ENCODE measurements at regions not wholly inside any gene's neighbourhood (a gene's known extent, or its start where the extent isn't known, plus 50 kb on each side); places are given as distances from the start of the nearest gene placed in this dataset.

DNA sequence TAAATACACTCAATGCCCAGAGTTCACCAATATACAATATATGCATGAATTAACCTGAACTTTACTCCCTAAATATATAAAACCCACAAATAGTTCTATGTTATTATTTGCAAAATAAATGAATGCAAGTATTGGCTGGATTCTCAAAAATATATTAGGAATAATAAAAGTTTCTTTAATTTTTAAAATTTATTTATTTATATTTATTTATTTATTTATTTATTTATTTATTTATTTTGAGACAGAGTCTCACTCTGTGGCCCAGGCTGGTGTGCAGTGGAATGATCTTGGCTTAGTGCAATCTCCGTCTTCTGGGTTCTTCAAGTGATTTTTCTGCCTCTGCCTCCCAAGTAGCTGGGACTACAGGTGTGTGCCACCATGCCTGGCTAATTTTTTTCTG lies 88.7 kb upstream of the TMEFF2 start:
- no peak overlapping the region for H3K9ac ChIP-seq (ENCODE audit: control insufficient read depth, insufficient read depth, low read length)
- ChIA-PET POLR2A (no interaction called here), SMC1A (ENCODE audit: uncharacterized antibody, unreplicated experiment) (no interaction called here), RAD21 (ENCODE audit: unreplicated experiment) (no interaction called here), CTCF (no interaction called here)
- BruUV-seq (replicated peaks): no TSS peak
- TF ChIP-seq, protein P1, sequence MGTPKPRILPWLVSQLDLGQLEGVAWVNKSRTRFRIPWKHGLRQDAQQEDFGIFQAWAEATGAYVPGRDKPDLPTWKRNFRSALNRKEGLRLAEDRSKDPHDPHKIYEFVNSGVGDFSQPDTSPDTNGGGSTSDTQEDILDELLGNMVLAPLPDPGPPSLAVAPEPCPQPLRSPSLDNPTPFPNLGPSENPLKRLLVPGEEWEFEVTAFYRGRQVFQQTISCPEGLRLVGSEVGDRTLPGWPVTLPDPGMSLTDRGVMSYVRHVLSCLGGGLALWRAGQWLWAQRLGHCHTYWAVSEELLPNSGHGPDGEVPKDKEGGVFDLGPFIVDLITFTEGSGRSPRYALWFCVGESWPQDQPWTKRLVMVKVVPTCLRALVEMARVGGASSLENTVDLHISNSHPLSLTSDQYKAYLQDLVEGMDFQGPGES (IDR thresholded peaks at IDR 0.05): no peak
- no peak for TF ChIP-seq MEF2A (IDR thresholded peaks at IDR 0.05; ENCODE audit: insufficient read depth, low read depth, low read length)
- TF ChIP-seq BACH1 (IDR thresholded peaks at IDR 0.05; ENCODE audit: borderline replicate concordance): no peak
- TF ChIP-seq, protein P2, sequence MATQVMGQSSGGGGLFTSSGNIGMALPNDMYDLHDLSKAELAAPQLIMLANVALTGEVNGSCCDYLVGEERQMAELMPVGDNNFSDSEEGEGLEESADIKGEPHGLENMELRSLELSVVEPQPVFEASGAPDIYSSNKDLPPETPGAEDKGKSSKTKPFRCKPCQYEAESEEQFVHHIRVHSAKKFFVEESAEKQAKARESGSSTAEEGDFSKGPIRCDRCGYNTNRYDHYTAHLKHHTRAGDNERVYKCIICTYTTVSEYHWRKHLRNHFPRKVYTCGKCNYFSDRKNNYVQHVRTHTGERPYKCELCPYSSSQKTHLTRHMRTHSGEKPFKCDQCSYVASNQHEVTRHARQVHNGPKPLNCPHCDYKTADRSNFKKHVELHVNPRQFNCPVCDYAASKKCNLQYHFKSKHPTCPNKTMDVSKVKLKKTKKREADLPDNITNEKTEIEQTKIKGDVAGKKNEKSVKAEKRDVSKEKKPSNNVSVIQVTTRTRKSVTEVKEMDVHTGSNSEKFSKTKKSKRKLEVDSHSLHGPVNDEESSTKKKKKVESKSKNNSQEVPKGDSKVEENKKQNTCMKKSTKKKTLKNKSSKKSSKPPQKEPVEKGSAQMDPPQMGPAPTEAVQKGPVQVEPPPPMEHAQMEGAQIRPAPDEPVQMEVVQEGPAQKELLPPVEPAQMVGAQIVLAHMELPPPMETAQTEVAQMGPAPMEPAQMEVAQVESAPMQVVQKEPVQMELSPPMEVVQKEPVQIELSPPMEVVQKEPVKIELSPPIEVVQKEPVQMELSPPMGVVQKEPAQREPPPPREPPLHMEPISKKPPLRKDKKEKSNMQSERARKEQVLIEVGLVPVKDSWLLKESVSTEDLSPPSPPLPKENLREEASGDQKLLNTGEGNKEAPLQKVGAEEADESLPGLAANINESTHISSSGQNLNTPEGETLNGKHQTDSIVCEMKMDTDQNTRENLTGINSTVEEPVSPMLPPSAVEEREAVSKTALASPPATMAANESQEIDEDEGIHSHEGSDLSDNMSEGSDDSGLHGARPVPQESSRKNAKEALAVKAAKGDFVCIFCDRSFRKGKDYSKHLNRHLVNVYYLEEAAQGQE (IDR thresholded peaks at IDR 0.05; ENCODE audit: low read depth, low read length): no peak
- no peak for TF ChIP-seq TARDBP (IDR thresholded peaks at IDR 0.05; ENCODE audit: borderline replicate concordance)
- H3K27me3 ChIP-seq (replicated peaks in 1 of 2; ENCODE audit: control insufficient read depth in 2 of 2, insufficient read depth in 2 of 2, low read length in 1 of 2): no peaks in the 10 kb centered on the region
- no peaks in the 10 kb centered on the region for H3K36me3 ChIP-seq (ENCODE audit: control insufficient read depth in 2 of 2, insufficient read depth in 2 of 2, low read length in 1 of 2)
- no peaks in the 10 kb centered on the region for H3K79me2 ChIP-seq (ENCODE audit: control insufficient read depth, insufficient read depth, low read length)
- no peak for FAIRE-seq
- WGBS (ENCODE audit: insufficient coverage, insufficient replicate concordance, low lambda C conversion rate, missing lambda C conversion rate): 15% methylated on average over 1 of the region's 1 CpG
- H2AFZ ChIP-seq (ENCODE audit: control insufficient read depth, low read depth, low read length): no peak overlapping the region
- no peak for ATAC-seq
- H3K27ac ChIP-seq (ENCODE audit: control insufficient read depth, insufficient read depth): no peak overlapping the region
- no peak overlapping the region for H3K4me3 ChIP-seq
- H3K4me2 ChIP-seq (ENCODE audit: control insufficient read depth, insufficient read depth): no peak overlapping the region
- no peaks in the 10 kb centered on the region for H3K9me3 ChIP-seq (replicated peaks; ENCODE audit: control insufficient read depth, insufficient read depth, low read length)
- H3K4me1 ChIP-seq (ENCODE audit: control insufficient read depth, insufficient read depth, low read length): no peaks in the 10 kb centered on the region
- in situ Hi-C loops (cut with MboI): no loop called here
- H4K20me1 ChIP-seq (ENCODE audit: control insufficient read depth, insufficient read depth): no peaks in the 10 kb centered on the region
- intact Hi-C loops (cut with micrococcal nuclease; ENCODE audit: unreplicated experiment): loop anchor here (10.0 kb wide), 1 partner anchor 729 kb away; no protein-coding TSS in a partner anchor
- DNase-seq (ENCODE audit: low read depth, low spot score): no peak

Data from GM12878 (cell line).